PC-3 (cell line): ENCODE measurements at regions not wholly inside any gene's neighbourhood (a gene's known extent, or its start where the extent isn't known, plus 50 kb on each side); places are given as distances from the start of the nearest gene placed in this dataset.

Experiments used
- CTCF ChIP-seq: fragments of 300-600 bp; sonication (generic); conservative IDR thresholded peaks from 2 replicates; pipeline ENCODE4 v1.5.1; 2017; ENCODE audit warnings: antibody characterized with exemption, low read depth, mild to moderate bottlenecking, low read length
- EZH2 ChIP-seq: fragments of 300-600 bp; sonication (generic); IDR thresholded peaks from one replicate; pipeline ENCODE4 v1.6.1; 2017; ENCODE audit warnings: antibody characterized with exemption, mild to moderate bottlenecking, low read length; ENCODE audit not compliant: unreplicated experiment
- EZH2phosphoT487 ChIP-seq: fragments of 300-600 bp; sonication (generic); IDR thresholded peaks from 2 replicates; pipeline ENCODE4 v1.6.1; 2018; ENCODE audit warnings: mild to moderate bottlenecking, antibody characterized with exemption, low read length, borderline replicate concordance

- no peak for TF ChIP-seq CTCF
- TF ChIP-seq EZH2phosphoT487: no peak
- no peak for TF ChIP-seq EZH2
Measured at GRCh38 chr1:198970916-198971315, 332.1 kb downstream of the PTPRC start.
